ENCODE measurements at regions not wholly inside any gene's neighbourhood (a gene's known extent, or its start where the extent isn't known, plus 50 kb on each side); places are given as distances from the start of the nearest gene placed in this dataset.
"Not testable (repeated sequence)": the region's sequence is repeated elsewhere in the genome, so short reads cannot be mapped to it uniquely, and the experiment has no call there.

- no peak overlapping the region for H3K4me2 ChIP-seq
- H2AFZ ChIP-seq (ENCODE audit: low read depth): no peak overlapping the region
- H3K27me3 ChIP-seq (ENCODE audit: insufficient read depth, low read depth): no peaks in the 10 kb centered on the region
- H3K4me3 ChIP-seq (IDR thresholded peaks at IDR 0.05; ENCODE audit: insufficient read depth, low read depth, low read length): no peak overlapping the region
- H3K79me2 ChIP-seq (ENCODE audit: insufficient read depth, low read depth): no peaks in the 10 kb centered on the region
- TF ChIP-seq CTCF (conservative IDR thresholded peaks at IDR 0.05; ENCODE audit: low read depth, low read length): peak; percentile 60
- no peaks in the 10 kb centered on the region for H4K20me1 ChIP-seq (ENCODE audit: insufficient read depth)
- no peak overlapping the region for H3K9ac ChIP-seq
- H3K27ac ChIP-seq: no peak overlapping the region
- H3K36me3 ChIP-seq (ENCODE audit: insufficient read depth): no peaks in the 10 kb centered on the region
- peaks cover 7% of the 10 kb centered on the region for H3K4me1 ChIP-seq (ENCODE audit: low read depth, poor library complexity, severe bottlenecking)
Observed at GRCh38 chr14:106378191-106378590, 851.8 kb downstream of the TMEM121 start.

GRCh38 chr14:106380740-106381139, 854.4 kb downstream of the TMEM121 start:
- no peak overlapping the region for H3K27ac ChIP-seq
- no peak for TF ChIP-seq CTCF (conservative IDR thresholded peaks at IDR 0.05; ENCODE audit: low read depth, low read length)
- H2AFZ ChIP-seq (ENCODE audit: low read depth): no peak overlapping the region

GRCh38 chr14:106389186-106389585, 862.8 kb downstream of the TMEM121 start:
- H3K4me3 ChIP-seq (IDR thresholded peaks at IDR 0.05; ENCODE audit: insufficient read depth, low read depth, low read length); H4K20me1 ChIP-seq (ENCODE audit: insufficient read depth); H2AFZ ChIP-seq (ENCODE audit: low read depth): not testable (repeated sequence)

More at GRCh38 chr14:106380740-106381139, 854.4 kb downstream of the TMEM121 start:
- Histone ChIP-seq H4K20me1 (ENCODE audit: insufficient read depth) (no peaks in the 10 kb centered on the region), H3K4me1 (ENCODE audit: low read depth, poor library complexity, severe bottlenecking) (no peaks in the 10 kb centered on the region), H3K4me2 (no peak overlapping the region), H3K27me3 (ENCODE audit: insufficient read depth, low read depth) (no peaks in the 10 kb centered on the region), H3K9ac (no peak overlapping the region), H3K79me2 (ENCODE audit: insufficient read depth, low read depth) (no peaks in the 10 kb centered on the region), H3K36me3 (ENCODE audit: insufficient read depth) (no peaks in the 10 kb centered on the region), H3K4me3 (IDR thresholded peaks at IDR 0.05; ENCODE audit: insufficient read depth, low read depth, low read length) (no peak overlapping the region)

GRCh38 chr14:106390401-106390800, 864.0 kb downstream of the TMEM121 start:
- Histone ChIP-seq H3K79me2 (ENCODE audit: insufficient read depth, low read depth) (no peaks in the 10 kb centered on the region), H3K27ac (no peak overlapping the region), H4K20me1 (ENCODE audit: insufficient read depth) (no peaks in the 10 kb centered on the region), H3K9ac (no peak overlapping the region), H3K4me3 (IDR thresholded peaks at IDR 0.05; ENCODE audit: insufficient read depth, low read depth, low read length) (no peak overlapping the region), H3K4me2 (no peak overlapping the region), H2AFZ (ENCODE audit: low read depth) (no peak overlapping the region), H3K27me3 (ENCODE audit: insufficient read depth, low read depth) (no peaks in the 10 kb centered on the region), H3K4me1 (ENCODE audit: low read depth, poor library complexity, severe bottlenecking) (no peaks in the 10 kb centered on the region), H3K36me3 (ENCODE audit: insufficient read depth) (no peaks in the 10 kb centered on the region)
- no peak for TF ChIP-seq CTCF (conservative IDR thresholded peaks at IDR 0.05; ENCODE audit: low read depth, low read length)

More at GRCh38 chr14:106389186-106389585, 862.8 kb downstream of the TMEM121 start:
- not testable (repeated sequence) for H3K36me3 ChIP-seq (ENCODE audit: insufficient read depth); H3K27ac ChIP-seq; H3K79me2 ChIP-seq (ENCODE audit: insufficient read depth, low read depth); H3K4me2 ChIP-seq; H3K9ac ChIP-seq; H3K4me1 ChIP-seq (ENCODE audit: low read depth, poor library complexity, severe bottlenecking); H3K27me3 ChIP-seq (ENCODE audit: insufficient read depth, low read depth)

- TF ChIP-seq CTCF (conservative IDR thresholded peaks at IDR 0.05; ENCODE audit: low read depth, low read length): no peak
Observed at GRCh38 chr14:106390947-106391346, 864.6 kb downstream of the TMEM121 start.

More at GRCh38 chr14:106390947-106391346, 864.6 kb downstream of the TMEM121 start:
- H3K4me2 ChIP-seq: no peak overlapping the region
- H3K27ac ChIP-seq: no peak overlapping the region
- H3K36me3 ChIP-seq (ENCODE audit: insufficient read depth): no peaks in the 10 kb centered on the region
- H3K4me3 ChIP-seq (IDR thresholded peaks at IDR 0.05; ENCODE audit: insufficient read depth, low read depth, low read length): no peak overlapping the region
- no peak overlapping the region for H3K9ac ChIP-seq
- H3K79me2 ChIP-seq (ENCODE audit: insufficient read depth, low read depth): no peaks in the 10 kb centered on the region
- H2AFZ ChIP-seq (ENCODE audit: low read depth): no peak overlapping the region
- H4K20me1 ChIP-seq (ENCODE audit: insufficient read depth): no peaks in the 10 kb centered on the region
- no peaks in the 10 kb centered on the region for H3K27me3 ChIP-seq (ENCODE audit: insufficient read depth, low read depth)
- H3K4me1 ChIP-seq (ENCODE audit: low read depth, poor library complexity, severe bottlenecking): no peaks in the 10 kb centered on the region
